Muscle layer of colon (tissue), 2 donors: ENCODE measurements at regions not wholly inside any gene's neighbourhood (a gene's known extent, or its start where the extent isn't known, plus 50 kb on each side); places are given as distances from the start of the nearest gene placed in this dataset.

ENCODE experiments used
- H3K27ac ChIP-seq: one replicate; pipeline ENCODE4 v1.7.0; 2013; ENCODE audit warnings: low read depth, mild to moderate bottlenecking, low read length, moderate library complexity
- H3K27me3 ChIP-seq, 2 donors: one replicate each; pipeline ENCODE4 v1.7.0; 2013; ENCODE audit warnings: low read length in 2 of 2, mild to moderate bottlenecking in 2 of 2; ENCODE audit not compliant: insufficient read depth in 2 of 2, control insufficient read depth in 1 of 2
- H3K36me3 ChIP-seq: one replicate; pipeline ENCODE4 v1.7.0; 2013; ENCODE audit warnings: mild to moderate bottlenecking, low read length; ENCODE audit not compliant: insufficient read depth
- H3K4me1 ChIP-seq: one replicate; pipeline ENCODE4 v1.7.0; 2013; ENCODE audit warnings: mild to moderate bottlenecking, low read length; ENCODE audit not compliant: insufficient read depth
- H3K4me3 ChIP-seq, 2 donors: one replicate each; pipeline ENCODE4 v1.7.0; 2013; ENCODE audit warnings: low read length in 2 of 2, low read depth in 1 of 2, mild to moderate bottlenecking in 1 of 2, moderate library complexity in 1 of 2
- H3K9ac ChIP-seq: one replicate; pipeline ENCODE4 v1.7.0; 2013; ENCODE audit warnings: low read length
- H3K9me3 ChIP-seq: one replicate; pipeline ENCODE4 v1.7.0; 2013; ENCODE audit warnings: mild to moderate bottlenecking, low read length
- donor health status: abdominal sarcoma.
- donor health status: Adenocarcinoma of cecum.

DNA sequence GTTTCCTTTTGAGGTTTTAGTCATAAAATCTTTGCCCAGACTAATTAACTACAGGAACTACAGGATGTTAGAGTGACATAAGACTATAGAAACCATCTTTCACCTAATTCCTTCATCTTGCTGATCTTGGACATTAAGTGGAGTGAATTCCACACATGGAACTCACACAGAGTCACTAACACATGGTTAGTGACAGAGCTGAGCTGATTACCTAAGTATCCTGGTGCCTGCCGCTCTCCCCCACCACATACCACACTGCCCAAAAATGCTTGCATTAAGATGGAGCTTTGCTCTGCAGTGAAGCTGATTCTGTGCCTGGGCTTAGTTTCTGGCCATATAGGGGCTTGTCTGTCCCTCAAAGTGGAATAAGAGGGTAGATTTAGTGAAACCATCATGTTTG, 332.9 kb upstream of the NT5C1B start:
- Histone ChIP-seq H3K27ac (no peak overlapping the region), H3K4me3 (no peak overlapping the region), H3K9me3 (no peaks in the 10 kb centered on the region), H3K36me3 (no peaks in the 10 kb centered on the region), H3K27me3 (no peaks in the 10 kb centered on the region), H3K4me1 (peaks cover 14% of the 10 kb centered on the region), H3K9ac (no peak overlapping the region)

- H3K27me3 ChIP-seq = no peaks in the 10 kb centered on the region
- no peaks in the 10 kb centered on the region for H3K4me1 ChIP-seq
- H3K9ac ChIP-seq = no peak overlapping the region
- H3K4me3 ChIP-seq = no peak overlapping the region
- no peaks in the 10 kb centered on the region for H3K9me3 ChIP-seq
- H3K27ac ChIP-seq = no peak overlapping the region
- H3K36me3 ChIP-seq = no peaks in the 10 kb centered on the region
Measured at GRCh38 chr2:18918280-18918679, 328.9 kb upstream of the NT5C1B start.

DNA sequence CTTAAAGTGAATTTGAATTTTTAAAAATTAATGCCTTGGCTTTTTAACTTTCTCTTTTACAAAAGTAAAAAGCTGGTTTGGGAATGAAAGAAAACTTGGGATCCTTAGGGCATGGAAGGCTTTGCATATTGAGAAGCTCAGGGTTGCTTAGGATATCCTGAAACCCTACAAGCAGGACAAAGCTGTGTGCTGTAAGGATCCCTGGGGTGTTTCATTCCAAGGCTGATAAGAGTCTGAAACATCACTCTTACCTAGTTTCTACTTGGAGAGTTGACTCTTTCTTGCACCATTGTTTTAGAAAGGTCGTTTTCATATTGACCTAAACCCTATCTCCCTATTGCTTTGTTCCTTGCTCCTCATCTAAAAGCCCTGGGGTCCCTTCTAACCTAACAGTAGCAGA, 325.9 kb upstream of the NT5C1B start:
- Histone ChIP-seq H3K27me3 (no peaks in the 10 kb centered on the region), H3K27ac (no peak overlapping the region), H3K4me1 (no peaks in the 10 kb centered on the region), H3K36me3 (no peaks in the 10 kb centered on the region), H3K9me3 (no peaks in the 10 kb centered on the region), H3K9ac (no peak overlapping the region), H3K4me3 (no peak overlapping the region)

DNA sequence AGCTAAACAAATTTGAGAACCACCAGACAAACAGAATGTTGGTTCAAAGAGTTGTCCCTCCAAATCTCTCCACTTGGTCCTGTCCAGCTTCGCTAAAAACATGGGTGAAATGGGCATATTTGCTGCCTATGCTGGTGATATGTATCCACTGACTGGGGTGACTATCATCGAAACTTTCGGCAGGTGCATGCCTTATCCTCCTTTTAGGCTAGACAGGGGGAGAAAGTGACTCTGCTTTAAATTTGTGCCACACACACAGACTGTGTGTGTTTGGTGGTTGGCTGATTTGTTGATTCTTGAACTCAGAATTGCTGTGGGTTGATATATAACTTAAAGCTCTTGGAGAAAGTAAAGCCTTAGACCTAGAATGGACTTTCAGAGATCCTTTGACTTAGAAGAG, 324.1 kb upstream of the NT5C1B start:
- Histone ChIP-seq H3K4me3 (no peak overlapping the region), H3K4me1 (no peaks in the 10 kb centered on the region), H3K27ac (no peak overlapping the region), H3K9me3 (no peaks in the 10 kb centered on the region), H3K27me3 (no peaks in the 10 kb centered on the region), H3K36me3 (no peaks in the 10 kb centered on the region), H3K9ac (no peak overlapping the region)

DNA sequence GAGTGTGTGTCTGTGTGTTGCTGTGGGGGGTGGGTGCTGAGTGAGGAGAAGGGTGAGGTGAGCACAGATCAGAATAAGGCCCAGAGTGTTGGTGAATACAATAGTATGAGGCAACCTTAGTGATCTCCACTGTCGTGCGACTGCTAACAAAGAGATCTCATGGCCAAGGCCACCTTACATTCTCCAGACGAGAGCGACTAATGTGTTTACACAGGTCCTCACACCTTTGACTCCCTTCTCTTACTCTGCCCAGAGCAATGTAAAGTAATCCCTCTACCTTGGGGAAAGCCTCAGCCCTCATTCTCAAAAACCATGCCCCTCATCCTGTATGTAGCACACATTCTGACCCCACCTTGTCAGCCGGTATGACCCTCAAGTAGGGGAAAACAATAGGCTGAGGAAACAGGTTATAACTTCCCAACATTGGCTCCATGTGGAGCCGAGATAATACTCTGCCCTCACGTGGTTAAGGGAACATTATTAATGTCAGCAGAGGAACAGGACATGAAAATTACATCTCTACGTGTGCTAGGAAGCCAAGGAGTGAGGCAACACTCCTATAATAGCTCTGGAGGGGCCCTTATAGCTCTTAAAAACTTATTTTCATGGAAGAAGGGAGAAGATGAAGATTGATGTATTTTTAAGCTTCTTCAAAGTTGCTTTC, 323.0 kb upstream of the NT5C1B start:
- Histone ChIP-seq H3K27me3 (no peaks in the 10 kb centered on the region), H3K36me3 (no peaks in the 10 kb centered on the region), H3K9ac (no peak overlapping the region), H3K4me3 (no peak overlapping the region), H3K4me1 (no peaks in the 10 kb centered on the region), H3K9me3 (no peaks in the 10 kb centered on the region), H3K27ac (no peak overlapping the region)

DNA sequence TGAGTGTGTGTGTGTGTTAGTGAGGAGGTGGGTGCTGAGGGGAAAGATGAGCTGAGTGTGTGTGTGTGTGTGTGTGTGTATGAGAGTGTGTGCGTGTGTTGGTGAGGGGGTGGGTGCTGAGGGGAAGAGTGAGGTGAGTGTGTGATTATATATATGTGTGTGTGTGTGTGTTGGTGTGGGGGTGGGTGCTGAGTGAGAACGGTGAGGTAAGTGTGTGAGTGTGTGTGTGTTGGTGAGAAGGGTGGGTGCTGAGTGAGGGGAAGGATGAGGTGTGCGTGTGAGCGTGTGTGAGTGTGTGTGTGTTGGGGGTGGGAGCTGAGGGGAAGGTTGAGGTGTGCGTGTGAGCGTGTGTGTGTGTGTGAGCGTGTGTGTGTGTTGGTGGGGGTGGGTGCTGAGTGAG, 322.0 kb upstream of the NT5C1B start:
- no peaks in the 10 kb centered on the region for H3K27me3 ChIP-seq
- H3K4me1 ChIP-seq = no peaks in the 10 kb centered on the region
- no peaks in the 10 kb centered on the region for H3K36me3 ChIP-seq
- no peak overlapping the region for H3K4me3 ChIP-seq
- H3K9ac ChIP-seq = no peak overlapping the region
- H3K27ac ChIP-seq = no peak overlapping the region
- H3K9me3 ChIP-seq = no peaks in the 10 kb centered on the region

GRCh38 chr2:18910843-18911242, 321.5 kb upstream of the NT5C1B start:
- no peak overlapping the region for H3K27ac ChIP-seq
- no peak overlapping the region for H3K4me3 ChIP-seq
- H3K9me3 ChIP-seq = no peaks in the 10 kb centered on the region
- no peaks in the 10 kb centered on the region for H3K4me1 ChIP-seq
- no peaks in the 10 kb centered on the region for H3K36me3 ChIP-seq
- no peaks in the 10 kb centered on the region for H3K27me3 ChIP-seq
- no peak overlapping the region for H3K9ac ChIP-seq

DNA sequence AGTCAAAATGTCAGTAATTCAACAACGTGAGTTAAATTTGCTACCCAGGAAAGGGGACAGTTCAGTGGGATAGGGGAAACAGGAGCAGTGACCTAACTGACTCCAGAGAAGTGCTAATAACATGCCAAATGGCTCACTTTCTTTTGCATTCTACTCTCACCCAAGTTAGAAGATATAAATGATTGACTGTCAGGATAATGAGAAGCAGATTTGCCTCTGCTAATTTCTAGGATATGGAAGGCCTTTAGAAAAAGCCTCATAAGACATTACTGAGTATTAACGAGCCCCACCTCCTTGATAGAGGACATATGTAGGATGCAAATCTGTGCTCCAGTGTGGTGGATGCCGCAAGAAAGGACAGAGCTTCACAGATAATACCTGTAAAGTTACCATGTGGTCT, 318.6 kb upstream of the NT5C1B start:
- H3K4me1 ChIP-seq = no peaks in the 10 kb centered on the region
- H3K27ac ChIP-seq = no peak overlapping the region
- H3K9ac ChIP-seq = no peak overlapping the region
- no peak overlapping the region for H3K4me3 ChIP-seq
- H3K27me3 ChIP-seq = no peaks in the 10 kb centered on the region
- no peaks in the 10 kb centered on the region for H3K36me3 ChIP-seq
- H3K9me3 ChIP-seq = no peaks in the 10 kb centered on the region

DNA sequence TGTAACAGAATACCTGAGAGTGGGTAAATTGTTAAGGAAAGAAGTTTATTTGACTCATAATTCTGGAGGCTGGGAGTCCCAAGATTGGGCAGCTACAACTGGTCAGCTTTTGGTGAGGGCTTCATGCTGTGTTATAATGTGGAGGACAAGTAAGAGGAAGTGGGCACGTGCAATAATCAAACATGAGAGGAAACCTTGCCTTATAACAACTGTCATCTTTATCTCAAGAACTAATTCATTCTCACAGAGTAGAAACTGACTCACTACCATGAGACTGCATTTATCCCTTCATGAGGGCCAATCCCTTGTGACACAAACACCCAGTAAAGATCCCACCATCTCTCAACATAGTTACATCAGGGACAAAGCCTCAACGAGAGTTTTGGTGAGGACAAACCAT, 318.1 kb upstream of the NT5C1B start:
- H3K9me3 ChIP-seq = no peaks in the 10 kb centered on the region
- no peak overlapping the region for H3K4me3 ChIP-seq
- H3K36me3 ChIP-seq = no peaks in the 10 kb centered on the region
- no peaks in the 10 kb centered on the region for H3K4me1 ChIP-seq
- H3K9ac ChIP-seq = no peak overlapping the region
- H3K27me3 ChIP-seq = no peaks in the 10 kb centered on the region
- H3K27ac ChIP-seq = no peak overlapping the region

- Histone ChIP-seq H3K27me3 (no peaks in the 10 kb centered on the region), H3K4me3 (no peak overlapping the region), H3K4me1 (peaks cover 10% of the 10 kb centered on the region), H3K9me3 (no peaks in the 10 kb centered on the region), H3K36me3 (no peaks in the 10 kb centered on the region), H3K27ac (no peak overlapping the region), H3K9ac (no peak overlapping the region)
Measured at GRCh38 chr2:18903750-18904149, 314.4 kb upstream of the NT5C1B start.

DNA sequence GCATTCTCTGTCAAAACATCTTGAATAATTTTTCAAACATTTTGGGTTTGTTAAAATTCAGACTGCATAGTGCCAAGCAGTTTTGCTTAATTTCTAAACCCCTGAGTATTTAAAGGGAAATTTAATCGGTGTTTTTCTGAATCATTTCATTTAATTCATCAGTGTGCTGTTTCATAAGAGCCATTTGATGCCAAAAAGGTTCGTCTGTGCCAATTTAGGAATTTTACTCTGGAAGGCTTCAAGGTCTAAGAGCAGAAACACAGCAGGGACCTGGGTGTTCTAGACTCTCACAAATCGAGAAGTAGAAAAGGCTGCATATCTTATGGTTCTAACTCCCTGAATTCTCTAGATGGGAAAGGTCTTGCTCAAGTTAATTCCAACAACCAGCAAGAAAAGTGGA, 311.9 kb upstream of the NT5C1B start:
- H3K9me3 ChIP-seq = no peaks in the 10 kb centered on the region
- peaks cover 13% of the 10 kb centered on the region for H3K4me1 ChIP-seq
- H3K36me3 ChIP-seq = no peaks in the 10 kb centered on the region
- H3K27me3 ChIP-seq = no peaks in the 10 kb centered on the region
- H3K4me3 ChIP-seq = no peak overlapping the region
- H3K27ac ChIP-seq = no peak overlapping the region
- no peak overlapping the region for H3K9ac ChIP-seq

DNA sequence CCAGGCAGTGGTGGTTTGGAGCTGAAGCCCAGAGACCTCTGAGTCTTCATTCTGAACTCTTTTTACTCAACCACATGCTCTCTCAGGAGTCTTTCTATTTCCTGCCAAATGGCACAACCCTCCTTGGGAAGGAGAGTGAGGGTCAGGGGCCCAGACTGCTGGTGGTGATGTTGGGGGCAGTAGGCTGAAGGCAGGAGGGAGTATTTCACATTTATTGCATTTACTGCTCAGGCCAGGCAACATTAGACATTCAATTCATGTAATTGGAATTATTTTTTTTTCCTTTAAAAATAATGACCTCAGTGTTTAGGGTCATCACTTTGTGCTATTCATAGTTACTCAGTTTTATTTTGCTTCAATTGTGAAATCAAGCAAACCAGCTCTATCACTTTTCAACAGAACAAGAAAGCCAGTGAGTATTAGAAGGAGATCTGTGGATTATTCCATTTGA, 311.3 kb upstream of the NT5C1B start:
- no peaks in the 10 kb centered on the region for H3K9me3 ChIP-seq
- no peak overlapping the region for H3K4me3 ChIP-seq
- no peak overlapping the region for H3K27ac ChIP-seq
- H3K36me3 ChIP-seq = no peaks in the 10 kb centered on the region
- H3K4me1 ChIP-seq = peaks cover 13% of the 10 kb centered on the region
- H3K27me3 ChIP-seq = no peaks in the 10 kb centered on the region
- no peak overlapping the region for H3K9ac ChIP-seq
